ENCODE measurements at regions not wholly inside any gene's neighbourhood (a gene's known extent, or its start where the extent isn't known, plus 50 kb on each side); places are given as distances from the start of the nearest gene placed in this dataset.

DNA sequence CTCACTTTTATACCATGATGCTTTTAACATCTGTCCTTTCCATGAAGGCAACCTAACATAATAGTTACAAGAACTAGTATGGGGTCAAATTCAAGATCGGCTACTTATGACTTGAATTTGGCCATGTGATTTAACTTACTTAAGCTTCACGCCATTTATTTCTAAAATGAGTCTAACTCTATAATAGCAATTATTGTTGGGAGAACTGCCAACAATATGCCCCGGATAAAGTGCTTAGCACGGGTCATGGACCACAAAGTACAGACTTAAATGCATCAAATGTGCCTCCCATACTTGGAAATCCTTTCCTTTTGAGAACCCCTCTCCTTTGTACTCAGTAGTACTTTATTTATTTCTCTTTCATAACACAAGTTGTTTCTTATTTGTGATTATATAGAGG, 1603.6 kb upstream of the GOT2 start:
- Histone ChIP-seq H3K4me1 (no peaks in the 10 kb centered on the region), H3K27me3 (no peaks in the 10 kb centered on the region), H3K4me3 (no peak overlapping the region), H3K27ac (no peak overlapping the region), H3K36me3 (no peaks in the 10 kb centered on the region), H3K9me3 (no peaks in the 10 kb centered on the region)
- TF ChIP-seq POLR2AphosphoS5 (IDR thresholded peaks at IDR 0.05), result no peak
- 78% methylated on average over 4 of the region's 4 CpGs for WGBS
- DNase-seq (ENCODE audit: low spot score in 2 of 2), result no peak

GRCh38 chr16:60331168-60331567, 1597.1 kb upstream of the GOT2 start:
- no peaks in the 10 kb centered on the region for H3K9me3 ChIP-seq
- 37% methylated on average over 2 of the region's 2 CpGs for WGBS
- no peak overlapping the region for H3K27ac ChIP-seq
- no peak overlapping the region for H3K4me3 ChIP-seq
- no peaks in the 10 kb centered on the region for H3K4me1 ChIP-seq
- TF ChIP-seq POLR2A (IDR thresholded peaks at IDR 0.05) (no peak), EP300 (IDR thresholded peaks at IDR 0.05) (no peak), POLR2AphosphoS5 (IDR thresholded peaks at IDR 0.05) (no peak)
- TF ChIP-seq, protein P1, sequence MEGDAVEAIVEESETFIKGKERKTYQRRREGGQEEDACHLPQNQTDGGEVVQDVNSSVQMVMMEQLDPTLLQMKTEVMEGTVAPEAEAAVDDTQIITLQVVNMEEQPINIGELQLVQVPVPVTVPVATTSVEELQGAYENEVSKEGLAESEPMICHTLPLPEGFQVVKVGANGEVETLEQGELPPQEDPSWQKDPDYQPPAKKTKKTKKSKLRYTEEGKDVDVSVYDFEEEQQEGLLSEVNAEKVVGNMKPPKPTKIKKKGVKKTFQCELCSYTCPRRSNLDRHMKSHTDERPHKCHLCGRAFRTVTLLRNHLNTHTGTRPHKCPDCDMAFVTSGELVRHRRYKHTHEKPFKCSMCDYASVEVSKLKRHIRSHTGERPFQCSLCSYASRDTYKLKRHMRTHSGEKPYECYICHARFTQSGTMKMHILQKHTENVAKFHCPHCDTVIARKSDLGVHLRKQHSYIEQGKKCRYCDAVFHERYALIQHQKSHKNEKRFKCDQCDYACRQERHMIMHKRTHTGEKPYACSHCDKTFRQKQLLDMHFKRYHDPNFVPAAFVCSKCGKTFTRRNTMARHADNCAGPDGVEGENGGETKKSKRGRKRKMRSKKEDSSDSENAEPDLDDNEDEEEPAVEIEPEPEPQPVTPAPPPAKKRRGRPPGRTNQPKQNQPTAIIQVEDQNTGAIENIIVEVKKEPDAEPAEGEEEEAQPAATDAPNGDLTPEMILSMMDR (IDR thresholded peaks at IDR 0.05), result no peak
- H3K27me3 ChIP-seq, result no peaks in the 10 kb centered on the region
- no peaks in the 10 kb centered on the region for H3K36me3 ChIP-seq
- no peak for DNase-seq (ENCODE audit: low spot score in 2 of 2)

- WGBS, result 87% methylated on average over 2 of the region's 2 CpGs
- DNase-seq (ENCODE audit: low spot score in 2 of 2), result no peak
- Histone ChIP-seq H3K27me3 (no peaks in the 10 kb centered on the region), H3K9me3 (no peaks in the 10 kb centered on the region), H3K4me3 (no peak overlapping the region), H3K36me3 (no peaks in the 10 kb centered on the region), H3K4me1 (no peaks in the 10 kb centered on the region), H3K27ac (no peak overlapping the region)
- TF ChIP-seq, protein P1 (IDR thresholded peaks at IDR 0.05), result no peak
- no peak for TF ChIP-seq POLR2A (IDR thresholded peaks at IDR 0.05)
- no peak for TF ChIP-seq POLR2AphosphoS5 (IDR thresholded peaks at IDR 0.05)
- no peak for TF ChIP-seq EP300 (IDR thresholded peaks at IDR 0.05)
These were observed 1595.0 kb upstream of the GOT2 start for GRCh38 chr16:60329108-60329507.

GRCh38 chr16:60328152-60328551, 1594.0 kb upstream of the GOT2 start:
- Histone ChIP-seq H3K4me3 (no peak overlapping the region), H3K36me3 (no peaks in the 10 kb centered on the region), H3K9me3 (no peaks in the 10 kb centered on the region), H3K27me3 (no peaks in the 10 kb centered on the region), H3K27ac (no peak overlapping the region), H3K4me1 (no peaks in the 10 kb centered on the region)
- TF ChIP-seq POLR2AphosphoS5 (IDR thresholded peaks at IDR 0.05) (no peak), EP300 (IDR thresholded peaks at IDR 0.05) (no peak), POLR2A (IDR thresholded peaks at IDR 0.05) (no peak)
- TF ChIP-seq, protein P1 (IDR thresholded peaks at IDR 0.05), result no peak
- 92% methylated on average over 1 of the region's 1 CpG for WGBS
- DNase-seq (ENCODE audit: low spot score in 2 of 2), result no peak

GRCh38 chr16:60318486-60318885, 1584.4 kb upstream of the GOT2 start:
- no peak for DNase-seq (ENCODE audit: low spot score in 2 of 2)
- 92% methylated on average over 2 of the region's 2 CpGs for WGBS
- TF ChIP-seq, protein P1 (IDR thresholded peaks at IDR 0.05), result no peak
- TF ChIP-seq POLR2AphosphoS5 (IDR thresholded peaks at IDR 0.05) (no peak), EP300 (IDR thresholded peaks at IDR 0.05) (no peak), POLR2A (IDR thresholded peaks at IDR 0.05) (no peak)

DNA sequence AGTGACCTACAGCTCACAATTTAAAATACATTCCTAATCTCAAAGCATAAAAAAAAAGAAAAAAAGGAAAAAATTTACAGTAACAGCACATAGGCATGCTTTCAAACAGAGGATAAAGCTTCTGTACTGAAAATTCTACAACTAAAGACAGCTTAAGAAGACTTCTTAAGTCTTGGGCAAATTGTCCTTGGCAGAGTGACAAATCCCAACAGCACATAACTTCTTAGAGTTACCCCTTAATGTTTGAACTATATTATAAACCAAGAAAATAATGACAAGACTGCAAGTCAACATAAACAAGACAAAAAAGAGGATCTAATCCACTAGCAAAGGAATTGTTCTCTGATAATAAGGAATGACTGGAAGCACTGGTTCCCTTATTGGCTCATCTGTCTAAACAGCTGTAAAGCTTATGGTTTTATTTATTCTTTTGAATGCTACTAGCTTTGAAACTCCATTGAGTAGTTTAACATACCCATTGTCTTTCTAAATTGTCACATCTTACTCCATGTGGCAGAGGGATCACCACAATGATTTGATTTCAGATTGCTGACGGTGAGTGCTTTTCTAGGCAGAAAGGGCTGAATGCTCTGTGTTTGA, 1576.8 kb upstream of the GOT2 start:
- no peaks in the 10 kb centered on the region for H3K27me3 ChIP-seq
- H3K36me3 ChIP-seq, result no peaks in the 10 kb centered on the region
- no peaks in the 10 kb centered on the region for H3K4me1 ChIP-seq
- H3K4me3 ChIP-seq, result no peak overlapping the region
- H3K9me3 ChIP-seq, result peaks cover 3% of the 10 kb centered on the region
- TF ChIP-seq EP300 (IDR thresholded peaks at IDR 0.05) (no peak), POLR2A (IDR thresholded peaks at IDR 0.05) (no peak), POLR2AphosphoS5 (IDR thresholded peaks at IDR 0.05) (no peak)
- TF ChIP-seq, protein P1 (IDR thresholded peaks at IDR 0.05), result no peak
- WGBS, result 73% methylated on average over 1 of the region's 1 CpG
- no peak for DNase-seq (ENCODE audit: low spot score in 2 of 2)
- no peak overlapping the region for H3K27ac ChIP-seq

More at GRCh38 chr16:60318486-60318885, 1584.4 kb upstream of the GOT2 start:
- Histone ChIP-seq H3K4me3 (no peak overlapping the region), H3K36me3 (no peaks in the 10 kb centered on the region), H3K9me3 (no peaks in the 10 kb centered on the region), H3K4me1 (no peaks in the 10 kb centered on the region), H3K27me3 (no peaks in the 10 kb centered on the region), H3K27ac (no peak overlapping the region)
